IMR-90 (cell line): ENCODE measurements at regions not wholly inside any gene's neighbourhood (a gene's known extent, or its start where the extent isn't known, plus 50 kb on each side); places are given as distances from the start of the nearest gene placed in this dataset.

Experiments
- ATAC-seq: fragments of 200-7000 bp; cut with Tn5 transposase; 2 replicates; pipeline ENCODE4 v1.9.1; 2020; ENCODE audit warnings: low read depth, mild to moderate bottlenecking, moderate library complexity
- BruUV-seq: library from RNA; stranded (reverse); fragments of 400-500 nt; replicated peaks from 2 replicates; lab custom pipeline; 2021; lab: Mats Ljungman, UMichigan
- CTCF ChIA-PET: fragments of 300-600 bp; formaldehyde crosslinking; extraction: SDS; loops from one replicate; lab custom pipeline; 2021; ENCODE audit warnings: antibody characterized with exemption; lab: Yijun Ruan, JAX
- POLR2A ChIA-PET: fragments of 300-600 bp; sonication (Branson Sonifier 250); formaldehyde crosslinking; loops from one replicate; lab custom pipeline; 2022; ENCODE audit warnings: antibody characterized with exemption; ENCODE audit not compliant: unreplicated experiment; lab: Charles Lee
- DNase-seq: peaks from one replicate; pipeline ENCODE4 v3.0.0; 2013
- H2AFZ ChIP-seq: replicated peaks from 2 replicates; pipeline ENCODE3; 2013; ENCODE audit warnings: low read length, mild to moderate bottlenecking; ENCODE audit not compliant: poor library complexity
- H2AK5ac ChIP-seq: 2 replicates; pipeline ENCODE4 v1.6.1; 2013; ENCODE audit warnings: low read depth, low read length, inconsistent platforms
- H2AK9ac ChIP-seq: replicated peaks from 2 replicates; pipeline ENCODE3; 2013; ENCODE audit warnings: mild to moderate bottlenecking, low read depth, low read length, moderate library complexity; ENCODE audit not compliant: poor library complexity
- H2BK120ac ChIP-seq: 2 replicates; pipeline ENCODE4 v1.6.1; 2013; ENCODE audit warnings: low read depth, low read length, inconsistent platforms
- H2BK15ac ChIP-seq: 3 replicates; pipeline ENCODE4 v1.6.1; 2013; ENCODE audit warnings: low read depth, low read length, inconsistent platforms
- H2BK20ac ChIP-seq: 2 replicates; pipeline ENCODE4 v1.6.1; 2013; ENCODE audit warnings: low read depth, mild to moderate bottlenecking, inconsistent platforms, low read length, moderate library complexity
- H2BK5ac ChIP-seq: 2 replicates; pipeline ENCODE4 v1.6.1; 2013; ENCODE audit warnings: mild to moderate bottlenecking, low read depth, low read length, inconsistent platforms; ENCODE audit not compliant: poor library complexity, severe bottlenecking
- H3K14ac ChIP-seq: replicated peaks from 2 replicates; pipeline ENCODE4 v1.6.1; 2013; ENCODE audit warnings: low read depth, low read length, inconsistent platforms
- H3K18ac ChIP-seq: 2 replicates; pipeline ENCODE4 v1.6.1; 2013; ENCODE audit warnings: low read depth, low read length, control low read depth
- H3K23ac ChIP-seq: 2 replicates; pipeline ENCODE4 v1.6.1; 2013; ENCODE audit warnings: low read depth, low read length, inconsistent platforms
- H3K27ac ChIP-seq: 2 replicates; pipeline ENCODE4 v1.5.1; 2013; ENCODE audit warnings: mild to moderate bottlenecking, control low read depth, low read length; ENCODE audit not compliant: insufficient read depth
- H3K27me3 ChIP-seq: 2 replicates; pipeline ENCODE4 v1.6.1; 2013; ENCODE audit warnings: low read length; ENCODE audit not compliant: control insufficient read depth, insufficient read depth
- H3K36me3 ChIP-seq: 2 replicates; pipeline ENCODE4 v1.6.1; 2013; ENCODE audit warnings: low read length, mixed read lengths; ENCODE audit not compliant: control insufficient read depth, insufficient read depth
- H3K4ac ChIP-seq: 2 replicates; pipeline ENCODE4 v1.6.1; 2013; ENCODE audit warnings: low read depth, low read length, inconsistent platforms
- H3K4me1 ChIP-seq: 2 replicates; pipeline ENCODE4 v1.6.1; 2013; ENCODE audit warnings: low read length, mixed read lengths; ENCODE audit not compliant: control insufficient read depth, insufficient read depth
- H3K4me2 ChIP-seq: 2 replicates; pipeline ENCODE4 v1.6.1; 2013; ENCODE audit warnings: low read depth, mild to moderate bottlenecking, control low read depth, low read length, moderate library complexity
- H3K4me3 ChIP-seq: 2 replicates; pipeline ENCODE4 v1.5.1; 2013; ENCODE audit warnings: low read depth, mild to moderate bottlenecking, control low read depth, low read length, moderate library complexity; ENCODE audit not compliant: insufficient read depth
- H3K56ac ChIP-seq: 2 replicates; pipeline ENCODE4 v1.6.1; 2013; ENCODE audit warnings: low read length, inconsistent platforms; ENCODE audit not compliant: insufficient read depth; ENCODE audit errors: extremely low read depth
- H3K79me1 ChIP-seq, 2 experiments: 2 replicates each; pipeline ENCODE4 v1.6.1; 2013; ENCODE audit warnings: low read length in 2 of 2, inconsistent platforms in 1 of 2, low read depth in 1 of 2
- H3K9ac ChIP-seq: 2 replicates; pipeline ENCODE4 v1.6.1; 2013; ENCODE audit warnings: low read depth, low read length, control low read depth
- H3K9me1 ChIP-seq: 2 replicates; pipeline ENCODE4 v1.6.1; 2013; ENCODE audit warnings: low read length, inconsistent platforms; ENCODE audit not compliant: insufficient read depth
- H3K9me3 ChIP-seq: 2 replicates; pipeline ENCODE4 v1.6.1; 2013; ENCODE audit warnings: low read length; ENCODE audit not compliant: control insufficient read depth, insufficient read depth
- H4K20me1 ChIP-seq: 2 replicates; pipeline ENCODE4 v1.6.1; 2013; ENCODE audit warnings: low read length, inconsistent platforms; ENCODE audit not compliant: insufficient read depth
- H4K5ac ChIP-seq: 2 replicates; pipeline ENCODE4 v1.6.1; 2013; ENCODE audit warnings: mild to moderate bottlenecking, low read depth, low read length, control low read depth
- H4K8ac ChIP-seq, 2 experiments: 2 replicates each; pipeline ENCODE4 v1.6.1; 2013; ENCODE audit warnings: low read depth in 2 of 2, low read length in 2 of 2, control low read depth in 1 of 2, inconsistent platforms in 1 of 2
- H4K91ac ChIP-seq: 2 replicates; pipeline ENCODE4 v1.6.1; 2013; ENCODE audit warnings: low read depth, low read length, inconsistent platforms; ENCODE audit not compliant: insufficient read depth
- CEBPB ChIP-seq: IDR thresholded peaks from 2 replicates; pipeline ENCODE4 v1.6.1; 2012; ENCODE audit warnings: low read depth, low read length, improper control_type of control experiment
- CHD1 ChIP-seq: IDR thresholded peaks from 2 replicates; pipeline ENCODE4 v1.6.1; 2012; ENCODE audit warnings: low read depth, low read length, improper control_type of control experiment
- ELK1 ChIP-seq: fragments of 150-350 bp; IDR thresholded peaks from 2 replicates; pipeline ENCODE4 v1.6.1; 2016; ENCODE audit warnings: low read depth, mild to moderate bottlenecking, low read length, moderate library complexity, borderline replicate concordance
- MAFK ChIP-seq: IDR thresholded peaks from 2 replicates; pipeline ENCODE4 v1.6.1; 2012; ENCODE audit warnings: low read depth, low read length, improper control_type of control experiment
- MAZ ChIP-seq: IDR thresholded peaks from 2 replicates; pipeline ENCODE4 v1.6.1; 2012; ENCODE audit warnings: low read depth, mild to moderate bottlenecking, low read length, improper control_type of control experiment, moderate library complexity, borderline replicate concordance
- MXI1 ChIP-seq: IDR thresholded peaks from 2 replicates; pipeline ENCODE4 v1.6.1; 2012; ENCODE audit warnings: low read depth, mild to moderate bottlenecking, low read length, moderate library complexity, borderline replicate concordance
- POLR2A ChIP-seq: IDR thresholded peaks from 2 replicates; pipeline ENCODE4 v1.6.1; 2012; ENCODE audit warnings: mild to moderate bottlenecking, low read depth, low read length
- RAD21 ChIP-seq: IDR thresholded peaks from 2 replicates; pipeline ENCODE4 v1.6.1; 2012; ENCODE audit warnings: low read length, improper control_type of control experiment
- RCOR1 ChIP-seq: IDR thresholded peaks from 2 replicates; pipeline ENCODE4 v1.6.1; 2012; ENCODE audit warnings: mild to moderate bottlenecking, low read length, improper control_type of control experiment; ENCODE audit not compliant: insufficient replicate concordance
- RFX5 ChIP-seq: IDR thresholded peaks from 2 replicates; pipeline ENCODE4 v1.8.0; 2012; ENCODE audit warnings: low read depth, mild to moderate bottlenecking, low read length, moderate library complexity
- WGBS, 2 experiments: methylation state at CpG; one replicate each; pipeline versions ENCODE4 v1.1.5 to v1.1.7; 2013; ENCODE audit warnings: missing lambda C conversion rate in 2 of 2; ENCODE audit not compliant: insufficient read length in 1 of 2; ENCODE audit errors: extremely low coverage in 2 of 2; 5-methylcytosine and 5-hydroxymethylcytosine counted together
- dilution Hi-C: fragments of 300-500 bp; cut with HindIII; formaldehyde crosslinking; loops from one replicate; pipeline ENCODE4 v1.14.3; 2018; ENCODE audit warnings: low sequenced_read_pairs; ENCODE audit not compliant: unreplicated experiment
- in situ Hi-C: fragments of 300-500 bp; cut with MboI; formaldehyde crosslinking; loops from 3 replicates; pipeline ENCODE4 v1.14.3; 2019; ENCODE audit warnings: low sequenced_read_pairs, inconsistent platforms, mixed read lengths
- intact Hi-C: fragments of 100-400 bp; cut with micrococcal nuclease; formaldehyde crosslinking; loops from 2 replicates; pipeline ENCODE4 v1.10.0; 2022
- TF ChIP-seq, protein P1 (sequence below): conservative IDR thresholded peaks from 2 replicates; pipeline ENCODE4 v1.5.1; 2012; ENCODE audit warnings: mild to moderate bottlenecking, low read depth, low read length, improper control_type of control experiment

GRCh38 chr4:159722052-159722451 is 619.2 kb downstream of the RAPGEF2 start:
- Histone ChIP-seq H3K14ac (no peak overlapping the region), H4K91ac (no peak overlapping the region), H3K9me3 (peaks cover 21% of the 10 kb centered on the region), H3K27ac (no peak overlapping the region), H2AK5ac (no peak overlapping the region), H3K9ac (no peak overlapping the region), H2BK20ac (no peak overlapping the region), H3K23ac (no peak overlapping the region), H3K18ac (no peak overlapping the region), H3K4ac (no peak overlapping the region), H3K9me1 (no peaks in the 10 kb centered on the region), H4K8ac (no peak overlapping the region), H4K5ac (no peak overlapping the region), H2AK9ac (no peak overlapping the region), H3K56ac (no peak overlapping the region), H4K20me1 (no peaks in the 10 kb centered on the region), H3K79me1 (no peaks in the 10 kb centered on the region), H2BK5ac (no peak overlapping the region), H3K36me3 (no peaks in the 10 kb centered on the region), H2BK120ac (no peak overlapping the region), H2BK15ac (no peak overlapping the region), H3K4me3 (no peak overlapping the region), H2AFZ (no peak overlapping the region), H3K4me1 (no peaks in the 10 kb centered on the region), H3K27me3 (no peaks in the 10 kb centered on the region), H3K4me2 (no peak overlapping the region)
- ChIA-PET POLR2A (no interaction called here), CTCF (interaction anchor here (0.6 kb wide), 1 partner anchor 46 kb away, joined by 3 read pairs; no protein-coding TSS in a partner anchor)
- intact Hi-C loops (no loop called here), dilution Hi-C loops (no loop called here), in situ Hi-C loops (no loop called here)
- TF ChIP-seq RFX5 (no peak), RAD21 (no peak), MXI1 (no peak), POLR2A (no peak), MAFK (no peak), MAZ (no peak), ELK1 (no peak), CEBPB (no peak), CHD1 (no peak), RCOR1 (no peak)
- TF ChIP-seq, protein P1, sequence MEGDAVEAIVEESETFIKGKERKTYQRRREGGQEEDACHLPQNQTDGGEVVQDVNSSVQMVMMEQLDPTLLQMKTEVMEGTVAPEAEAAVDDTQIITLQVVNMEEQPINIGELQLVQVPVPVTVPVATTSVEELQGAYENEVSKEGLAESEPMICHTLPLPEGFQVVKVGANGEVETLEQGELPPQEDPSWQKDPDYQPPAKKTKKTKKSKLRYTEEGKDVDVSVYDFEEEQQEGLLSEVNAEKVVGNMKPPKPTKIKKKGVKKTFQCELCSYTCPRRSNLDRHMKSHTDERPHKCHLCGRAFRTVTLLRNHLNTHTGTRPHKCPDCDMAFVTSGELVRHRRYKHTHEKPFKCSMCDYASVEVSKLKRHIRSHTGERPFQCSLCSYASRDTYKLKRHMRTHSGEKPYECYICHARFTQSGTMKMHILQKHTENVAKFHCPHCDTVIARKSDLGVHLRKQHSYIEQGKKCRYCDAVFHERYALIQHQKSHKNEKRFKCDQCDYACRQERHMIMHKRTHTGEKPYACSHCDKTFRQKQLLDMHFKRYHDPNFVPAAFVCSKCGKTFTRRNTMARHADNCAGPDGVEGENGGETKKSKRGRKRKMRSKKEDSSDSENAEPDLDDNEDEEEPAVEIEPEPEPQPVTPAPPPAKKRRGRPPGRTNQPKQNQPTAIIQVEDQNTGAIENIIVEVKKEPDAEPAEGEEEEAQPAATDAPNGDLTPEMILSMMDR: no peak
- DNase-seq (no peak), ATAC-seq (no peak)
- BruUV-seq: no TSS peak
- no CpG with 5 or more reads among the region's 16 CpGs for WGBS, 2 experiments
